OCI-LY3 (cell line): ENCODE measurements at regions not wholly inside any gene's neighbourhood (a gene's known extent, or its start where the extent isn't known, plus 50 kb on each side); places are given as distances from the start of the nearest gene placed in this dataset.

Experiments
- H2AFZ ChIP-seq: fragments of 200-600, 300-600 bp; shearing (Covaris generic); 2 replicates; pipeline ENCODE4 v1.6.0; 2014; ENCODE audit warnings: antibody characterized with exemption, low read depth, low read length
- H3K27ac ChIP-seq: fragments of 200-600, 300-600 bp; sonication (generic); 2 replicates; pipeline ENCODE4 v1.5.1; 2014; ENCODE audit warnings: mild to moderate bottlenecking, low read length, moderate library complexity, mixed read lengths
- H3K27me3 ChIP-seq: fragments of 200-600, 300-600 bp; sonication (generic); 2 replicates; pipeline ENCODE4 v1.6.1; 2014; ENCODE audit warnings: low read depth, low read length, mixed read lengths
- H3K36me3 ChIP-seq: fragments of 200-600, 300-600 bp; sonication (generic); replicated peaks from 2 replicates; pipeline ENCODE3; 2014; ENCODE audit warnings: low read depth, low read length, mixed read lengths
- H3K4me1 ChIP-seq: fragments of 300-600, 200-600 bp; sonication (generic); 2 replicates; pipeline ENCODE4 v1.6.1; 2014; ENCODE audit warnings: low read length, mixed read lengths
- H3K4me2 ChIP-seq: fragments of 200-600, 300-600 bp; sonication (generic); 2 replicates; pipeline ENCODE4 v1.6.1; 2014; ENCODE audit warnings: low read length, mixed read lengths
- H3K4me3 ChIP-seq: fragments of 300-600, 200-600 bp; sonication (generic); 2 replicates; pipeline ENCODE4 v1.5.1; 2014; ENCODE audit warnings: antibody characterized with exemption, mild to moderate bottlenecking, low read length, moderate library complexity
- H3K79me2 ChIP-seq: fragments of 300-600, 200-600 bp; shearing (Covaris generic); 2 replicates; pipeline ENCODE4 v1.6.1; 2014; ENCODE audit warnings: mild to moderate bottlenecking, low read length, mixed read lengths
- H3K9ac ChIP-seq: fragments of 300-600, 200-600 bp; shearing (Covaris generic); 2 replicates; pipeline ENCODE4 v1.6.0; 2014; ENCODE audit warnings: mild to moderate bottlenecking, low read length, moderate library complexity
- H3K9me3 ChIP-seq: fragments of 200-600, 300-600 bp; shearing (Covaris generic); 2 replicates; pipeline ENCODE4 v1.6.1; 2014; ENCODE audit warnings: low read length, mixed read lengths; ENCODE audit not compliant: insufficient read depth
- H4K20me1 ChIP-seq: fragments of 200-600, 300-600 bp; sonication (generic); 2 replicates; pipeline ENCODE4 v1.6.1; 2016; ENCODE audit warnings: low read length, mixed read lengths; ENCODE audit not compliant: insufficient read depth
- EZH2phosphoT487 ChIP-seq: fragments of 200-600 bp; shearing (Covaris generic); IDR thresholded peaks from 2 replicates; pipeline ENCODE4 v1.6.1; 2018; ENCODE audit warnings: antibody characterized with exemption, mixed run types, low read depth
- TF ChIP-seq, protein P1 (sequence below): fragments of 200-600, 300-600 bp; sonication (generic); IDR thresholded peaks from 2 replicates; pipeline ENCODE4 v1.5.1; 2014; ENCODE audit warnings: antibody characterized with exemption, low read length, low read depth

DNA sequence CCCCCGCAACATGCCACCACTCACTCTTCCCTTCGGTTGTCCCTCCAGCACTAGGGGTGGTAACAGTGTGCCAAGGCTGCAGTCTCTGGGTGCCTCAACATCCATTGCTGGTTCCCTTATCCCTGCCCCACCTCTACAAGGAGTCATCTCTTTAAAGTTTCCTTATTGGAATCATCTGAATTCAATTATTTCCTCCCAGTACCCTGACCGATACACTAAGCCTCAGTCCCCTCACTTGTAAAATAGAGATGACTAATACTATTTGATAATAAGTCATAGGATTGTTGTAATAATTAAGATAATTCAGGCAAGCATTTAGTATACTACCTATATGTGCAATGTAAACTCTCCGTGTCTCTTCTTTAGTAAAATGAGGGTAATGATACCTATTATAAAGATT, 352.5 kb downstream of the ENC1 start:
- H3K27me3 ChIP-seq: no peaks in the 10 kb centered on the region
- H3K79me2 ChIP-seq: no peaks in the 10 kb centered on the region
- H3K9ac ChIP-seq: no peak overlapping the region
- no peaks in the 10 kb centered on the region for H3K36me3 ChIP-seq
- no peak overlapping the region for H3K27ac ChIP-seq
- no peak overlapping the region for H3K4me3 ChIP-seq
- H3K4me2 ChIP-seq: no peak overlapping the region
- H3K4me1 ChIP-seq: peaks cover 12% of the 10 kb centered on the region
- no peaks in the 10 kb centered on the region for H4K20me1 ChIP-seq
- no peak overlapping the region for H2AFZ ChIP-seq
- no peaks in the 10 kb centered on the region for H3K9me3 ChIP-seq
- no peak for TF ChIP-seq EZH2phosphoT487

DNA sequence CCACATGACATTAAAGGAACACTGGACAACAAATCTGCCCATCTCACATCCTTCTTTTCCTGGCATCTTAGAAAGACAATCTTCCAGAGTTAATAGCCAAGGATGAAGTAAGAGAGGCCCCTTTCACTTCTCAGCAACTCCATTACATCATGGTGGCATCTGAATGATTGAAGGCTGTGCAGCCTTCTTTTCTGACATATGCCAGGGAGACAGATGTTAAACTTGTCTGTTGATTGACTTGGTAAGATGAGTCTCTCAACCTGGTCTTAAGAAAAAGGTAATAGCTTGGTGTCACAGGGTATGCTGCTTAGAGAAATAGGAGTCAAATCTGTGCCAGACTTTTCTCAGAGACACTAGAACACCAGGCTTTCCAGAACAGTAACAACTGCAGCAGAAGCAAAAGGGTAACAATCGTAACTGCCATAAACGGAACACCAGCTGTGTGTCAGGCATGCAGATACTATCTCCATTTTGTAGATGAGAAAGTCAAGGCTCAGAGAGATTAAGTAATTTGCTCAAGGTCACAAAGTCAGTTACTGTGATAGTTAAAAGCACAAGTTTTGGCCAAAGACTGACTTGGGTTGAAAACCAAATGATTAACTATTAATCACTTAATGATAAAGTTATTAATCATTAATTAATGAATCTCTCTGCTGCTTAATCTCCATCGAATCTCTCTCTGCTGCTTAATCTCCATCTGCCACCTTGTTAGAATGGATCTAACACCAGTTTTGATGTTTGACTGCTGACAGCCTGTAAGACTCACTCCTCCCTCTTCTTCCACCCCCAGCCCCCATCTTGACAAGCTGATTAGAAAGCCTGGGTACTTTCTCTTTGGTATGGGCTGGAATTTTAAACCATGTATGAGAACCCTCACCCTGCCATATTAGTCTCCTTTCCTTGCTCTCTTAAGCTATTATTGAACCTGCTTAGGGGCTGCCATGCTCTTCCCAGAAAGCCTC, 353.5 kb downstream of the ENC1 start:
- H4K20me1 ChIP-seq: no peaks in the 10 kb centered on the region
- H3K36me3 ChIP-seq: no peaks in the 10 kb centered on the region
- no peak overlapping the region for H2AFZ ChIP-seq
- H3K9ac ChIP-seq: no peak overlapping the region
- H3K4me3 ChIP-seq: no peak overlapping the region
- H3K79me2 ChIP-seq: no peaks in the 10 kb centered on the region
- H3K27ac ChIP-seq: no peak overlapping the region
- no peaks in the 10 kb centered on the region for H3K9me3 ChIP-seq
- H3K27me3 ChIP-seq: no peaks in the 10 kb centered on the region
- H3K4me2 ChIP-seq: no peak overlapping the region
- H3K4me1 ChIP-seq: peaks cover 8% of the 10 kb centered on the region; the same call in 1 of the 2 replicates
- TF ChIP-seq, protein P1, sequence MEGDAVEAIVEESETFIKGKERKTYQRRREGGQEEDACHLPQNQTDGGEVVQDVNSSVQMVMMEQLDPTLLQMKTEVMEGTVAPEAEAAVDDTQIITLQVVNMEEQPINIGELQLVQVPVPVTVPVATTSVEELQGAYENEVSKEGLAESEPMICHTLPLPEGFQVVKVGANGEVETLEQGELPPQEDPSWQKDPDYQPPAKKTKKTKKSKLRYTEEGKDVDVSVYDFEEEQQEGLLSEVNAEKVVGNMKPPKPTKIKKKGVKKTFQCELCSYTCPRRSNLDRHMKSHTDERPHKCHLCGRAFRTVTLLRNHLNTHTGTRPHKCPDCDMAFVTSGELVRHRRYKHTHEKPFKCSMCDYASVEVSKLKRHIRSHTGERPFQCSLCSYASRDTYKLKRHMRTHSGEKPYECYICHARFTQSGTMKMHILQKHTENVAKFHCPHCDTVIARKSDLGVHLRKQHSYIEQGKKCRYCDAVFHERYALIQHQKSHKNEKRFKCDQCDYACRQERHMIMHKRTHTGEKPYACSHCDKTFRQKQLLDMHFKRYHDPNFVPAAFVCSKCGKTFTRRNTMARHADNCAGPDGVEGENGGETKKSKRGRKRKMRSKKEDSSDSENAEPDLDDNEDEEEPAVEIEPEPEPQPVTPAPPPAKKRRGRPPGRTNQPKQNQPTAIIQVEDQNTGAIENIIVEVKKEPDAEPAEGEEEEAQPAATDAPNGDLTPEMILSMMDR: no peak
- no peak for TF ChIP-seq EZH2phosphoT487

DNA sequence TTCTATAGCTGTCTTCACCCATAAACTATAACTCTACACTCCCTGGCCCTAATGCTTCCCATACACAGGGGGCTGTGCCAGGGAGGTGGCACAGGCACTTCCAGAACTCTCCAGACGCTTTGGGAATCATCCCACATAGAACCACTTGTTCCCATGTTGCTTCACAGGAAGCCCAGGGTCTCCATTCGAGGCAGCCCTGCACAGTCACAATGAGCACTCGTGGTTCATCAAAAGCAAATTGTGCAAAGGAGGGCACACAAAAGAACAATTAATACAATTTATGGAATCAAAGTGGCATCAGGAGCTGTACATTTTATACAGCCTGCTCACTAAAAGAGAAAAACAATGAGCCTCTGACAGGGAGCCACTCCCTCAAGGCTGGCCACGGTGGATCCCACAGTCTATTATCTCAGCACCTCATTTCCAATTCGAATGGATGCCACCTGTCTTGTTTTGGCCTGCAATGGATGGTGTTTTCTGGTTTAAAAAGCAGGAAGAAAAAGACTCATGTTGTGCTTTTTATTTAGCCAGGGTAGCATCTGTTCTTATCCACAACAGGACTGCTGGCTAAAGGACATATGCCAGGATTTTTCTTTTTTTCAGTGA, 354.8 kb downstream of the ENC1 start:
- Histone ChIP-seq H3K36me3 (no peaks in the 10 kb centered on the region), H3K4me3 (no peak overlapping the region), H2AFZ (no peak overlapping the region), H3K9me3 (no peaks in the 10 kb centered on the region), H3K27me3 (no peaks in the 10 kb centered on the region), H3K4me1 (peaks cover 8% of the 10 kb centered on the region; the same call in 1 of the 2 replicates), H3K9ac (no peak overlapping the region), H4K20me1 (no peaks in the 10 kb centered on the region), H3K4me2 (no peak overlapping the region), H3K79me2 (no peaks in the 10 kb centered on the region), H3K27ac (no peak overlapping the region)
- TF ChIP-seq, protein P1: no peak
- no peak for TF ChIP-seq EZH2phosphoT487

DNA sequence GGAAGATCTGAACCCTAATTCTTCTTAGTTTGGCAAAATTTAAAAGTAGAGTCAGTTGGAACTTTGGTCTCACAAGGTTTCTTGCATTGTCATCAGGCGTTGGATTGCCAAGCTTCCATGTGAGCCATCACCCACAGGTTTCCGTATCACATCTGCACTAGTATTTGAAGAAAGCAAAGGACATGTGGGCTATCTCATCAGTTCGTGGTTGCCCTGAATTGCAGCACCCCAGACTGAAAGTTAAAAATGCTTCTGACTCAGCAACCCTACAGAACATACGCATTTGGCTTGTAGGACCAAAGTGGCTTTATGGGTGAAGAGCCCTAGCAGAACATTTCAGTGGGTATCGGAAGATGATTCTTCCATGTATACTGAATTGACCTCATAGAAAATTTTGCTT, 358.0 kb downstream of the ENC1 start:
- H3K79me2 ChIP-seq: no peaks in the 10 kb centered on the region
- H3K4me3 ChIP-seq: no peak overlapping the region
- no peak overlapping the region for H2AFZ ChIP-seq
- TF ChIP-seq, protein P1: no peak
- TF ChIP-seq EZH2phosphoT487: no peak
- H3K27ac ChIP-seq: no peak overlapping the region
- H4K20me1 ChIP-seq: no peaks in the 10 kb centered on the region
- H3K4me1 ChIP-seq: peaks cover 8% of the 10 kb centered on the region; the same call in 1 of the 2 replicates
- no peaks in the 10 kb centered on the region for H3K36me3 ChIP-seq
- H3K4me2 ChIP-seq: no peak overlapping the region
- H3K9me3 ChIP-seq: no peaks in the 10 kb centered on the region
- no peaks in the 10 kb centered on the region for H3K27me3 ChIP-seq
- H3K9ac ChIP-seq: no peak overlapping the region
